ENCODE measurements at regions not wholly inside any gene's neighbourhood (a gene's known extent, or its start where the extent isn't known, plus 50 kb on each side); places are given as distances from the start of the nearest gene placed in this dataset.

DNA sequence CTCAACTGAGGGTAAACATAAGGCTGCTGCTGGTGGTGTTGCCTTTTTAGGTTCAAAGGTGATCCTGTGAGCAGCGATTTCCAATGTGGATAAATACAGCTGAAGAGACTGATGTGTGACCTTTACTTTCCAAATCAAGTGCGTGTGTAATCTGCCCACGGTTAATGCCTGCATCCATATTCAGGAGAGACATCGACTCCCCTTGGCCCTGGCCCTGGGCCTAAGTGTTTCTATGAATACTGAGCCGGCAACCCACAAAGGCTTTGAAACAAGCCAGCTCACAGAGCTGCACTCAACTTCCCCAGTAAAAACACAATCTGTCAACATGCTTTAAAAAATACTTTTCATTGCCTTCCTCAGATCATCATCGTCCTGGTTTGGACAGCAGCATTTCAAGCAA, 1026.6 kb downstream of the TMEM182 start:
- in situ Hi-C loops (cut with MboI; ENCODE audit: low pct_unique_long_range_greater_than_20kb in 2 of 9, low sequenced_read_pairs in 9 of 9, unreplicated experiment in 9 of 9): no loop called here

DNA sequence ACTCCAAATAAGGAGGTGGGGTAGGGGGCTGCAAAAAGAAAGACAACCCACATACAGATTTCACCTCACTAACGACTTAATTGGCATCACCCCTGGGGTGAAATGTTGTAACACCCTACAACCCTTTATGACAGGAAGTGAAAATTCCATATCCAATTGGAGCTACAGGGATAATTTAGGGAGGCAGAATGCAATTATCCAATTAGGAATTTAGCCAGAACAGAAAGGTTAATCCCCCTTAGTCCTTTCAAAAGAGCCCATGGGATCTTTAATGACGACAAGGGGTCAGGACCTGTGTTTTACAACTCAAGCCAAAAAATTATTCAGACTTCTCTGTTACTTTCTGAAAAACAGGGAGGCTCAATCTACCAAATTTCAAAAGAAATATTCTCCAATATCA, 1027.1 kb downstream of the TMEM182 start:
- no peak for ATAC-seq (replicated peaks in 6 of 8)
- Histone ChIP-seq H3K27ac (no peak overlapping the region), H3K4me3 (no peak overlapping the region), H3K4me1 (replicated peaks in 1 of 2) (peaks cover 16 to 24% of the 10 kb centered on the region in 2 donors)
- 0 to 17% (median 0%) methylated on average over 1 to 2 of the region's 2 CpGs; no CpG with 5 or more reads in 4 of the 10 experiments for WGBS, 10 experiments
- in situ Hi-C loops (cut with MboI; ENCODE audit: low pct_unique_long_range_greater_than_20kb in 2 of 9, low sequenced_read_pairs in 9 of 9, unreplicated experiment in 9 of 9): no loop called here

More for the DNA sequence above, 1026.6 kb downstream of the TMEM182 start:
- no peak overlapping the region for H3K4me3 ChIP-seq
- WGBS, 10 experiments: 0 to 17% (median 5%) methylated on average over 1 to 6 of the region's 6 CpGs; no CpG with 5 or more reads in 2 of the 10 experiments
- H3K4me1 ChIP-seq (replicated peaks in 1 of 2): peaks cover 22 to 30% of the 10 kb centered on the region in 2 donors
- ATAC-seq (replicated peaks in 6 of 8): peak in 5 of 8 experiments; percentile 39 to 68 (median 50)
- H3K27ac ChIP-seq: no peak overlapping the region

DNA sequence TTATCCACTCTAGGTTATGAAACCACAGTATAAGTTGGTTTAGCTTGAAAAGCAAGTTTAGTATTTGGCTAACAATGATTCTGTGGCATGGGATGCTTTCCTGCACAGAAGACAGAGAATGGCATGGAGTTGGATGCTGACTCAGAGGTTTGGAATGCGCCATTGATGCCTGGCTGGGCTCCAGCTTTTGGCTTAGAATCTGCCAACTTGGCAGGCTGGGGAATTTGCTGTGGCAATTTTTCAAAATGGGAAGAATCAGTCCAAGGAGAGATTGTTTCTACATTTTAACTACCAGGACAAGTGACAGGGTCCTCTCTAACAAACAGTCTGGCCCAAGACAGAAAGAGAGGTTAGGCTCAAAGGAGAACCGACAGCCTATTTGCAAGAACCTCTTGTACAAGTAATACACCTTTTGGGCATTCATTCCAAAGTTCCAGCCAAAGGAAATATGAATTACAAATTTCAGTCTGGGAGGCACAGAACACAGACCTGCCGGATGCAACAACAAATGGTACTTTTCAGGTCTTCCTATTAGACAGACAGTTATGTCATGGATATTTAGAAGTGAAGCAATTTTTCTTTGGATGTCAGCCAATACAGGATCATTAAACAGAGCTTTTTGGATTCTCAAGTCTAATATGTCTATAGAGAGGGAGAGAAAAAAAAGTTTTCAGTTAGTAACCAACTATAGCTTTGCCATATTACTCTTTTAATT, 1027.7 kb downstream of the TMEM182 start:
- Histone ChIP-seq H3K27ac (no peak overlapping the region), H3K4me1 (replicated peaks in 1 of 2) (peaks cover 10 to 18% of the 10 kb centered on the region in 2 donors), H3K4me3 (no peak overlapping the region)
- peak in 4 of 8 experiments; percentile 30 to 90 (median 47) for ATAC-seq (replicated peaks in 6 of 8)
- 17 to 77% (median 69%) methylated on average over 1 to 3 of the region's 3 CpGs; no CpG with 5 or more reads in 5 of the 10 experiments for WGBS, 10 experiments
- in situ Hi-C loops (cut with MboI; ENCODE audit: low pct_unique_long_range_greater_than_20kb in 2 of 9, low sequenced_read_pairs in 9 of 9, unreplicated experiment in 9 of 9): no loop called here

DNA sequence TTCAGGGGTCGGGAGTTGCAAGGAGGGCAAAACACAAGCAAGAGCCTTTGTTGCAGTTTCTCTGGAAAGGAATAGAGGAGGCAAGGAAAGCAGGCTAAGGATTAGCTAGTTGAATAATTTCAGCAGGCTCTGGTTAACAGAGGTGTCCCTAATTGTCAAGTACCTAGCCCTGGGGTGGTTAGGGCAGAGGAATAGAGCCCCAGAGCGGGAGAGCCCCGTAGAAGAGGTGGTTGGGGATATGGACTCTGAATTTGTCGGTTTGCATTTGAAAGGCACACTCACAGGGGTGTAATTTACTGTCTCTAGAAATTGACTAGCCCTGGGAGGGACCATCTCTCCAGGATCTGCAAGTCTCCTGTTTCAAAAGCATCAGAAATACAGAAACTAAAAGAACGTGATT, 1030.2 kb downstream of the TMEM182 start:
- Histone ChIP-seq H3K4me1 (replicated peaks in 1 of 2) (peaks cover 7 to 15% of the 10 kb centered on the region in 2 donors), H3K4me3 (no peak overlapping the region), H3K27ac (no peak overlapping the region)
- ATAC-seq (replicated peaks in 6 of 8): no peak
- in situ Hi-C loops (cut with MboI; ENCODE audit: low pct_unique_long_range_greater_than_20kb in 2 of 9, low sequenced_read_pairs in 9 of 9, unreplicated experiment in 9 of 9): no loop called here
- WGBS, 10 experiments: 0 to 71% (median 27%) methylated on average over 1 to 5 of the region's 5 CpGs; no CpG with 5 or more reads in 2 of the 10 experiments

DNA sequence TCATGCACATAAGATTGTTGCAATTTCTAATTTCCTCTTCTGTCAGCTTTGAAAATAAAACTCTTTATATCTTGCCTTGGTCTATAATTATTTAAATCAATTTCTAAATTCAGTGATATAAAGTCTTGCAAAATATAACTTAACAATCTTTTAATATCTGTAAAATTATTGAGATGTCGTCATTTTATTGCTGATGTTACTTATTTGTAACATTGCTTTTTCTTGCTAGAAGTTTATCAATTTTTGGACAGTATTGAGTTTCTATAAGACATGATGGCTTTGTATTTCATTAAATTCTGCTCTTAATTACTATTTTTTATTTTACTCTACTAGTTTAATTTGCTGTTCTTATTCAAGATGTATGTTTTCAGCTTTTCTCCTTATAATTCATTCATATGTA, 1036.5 kb downstream of the TMEM182 start:
- Histone ChIP-seq H3K4me1 (replicated peaks in 1 of 2) (no peaks in the 10 kb centered on the region), H3K27ac (no peak overlapping the region), H3K4me3 (no peak overlapping the region)
- in situ Hi-C loops (cut with MboI; ENCODE audit: low pct_unique_long_range_greater_than_20kb in 2 of 9, low sequenced_read_pairs in 9 of 9, unreplicated experiment in 9 of 9): no loop called here
- WGBS, 10 experiments: 6 to 100% (median 84%) methylated on average over 1 of the region's 1 CpG
- no peak for ATAC-seq (replicated peaks in 6 of 8)

DNA sequence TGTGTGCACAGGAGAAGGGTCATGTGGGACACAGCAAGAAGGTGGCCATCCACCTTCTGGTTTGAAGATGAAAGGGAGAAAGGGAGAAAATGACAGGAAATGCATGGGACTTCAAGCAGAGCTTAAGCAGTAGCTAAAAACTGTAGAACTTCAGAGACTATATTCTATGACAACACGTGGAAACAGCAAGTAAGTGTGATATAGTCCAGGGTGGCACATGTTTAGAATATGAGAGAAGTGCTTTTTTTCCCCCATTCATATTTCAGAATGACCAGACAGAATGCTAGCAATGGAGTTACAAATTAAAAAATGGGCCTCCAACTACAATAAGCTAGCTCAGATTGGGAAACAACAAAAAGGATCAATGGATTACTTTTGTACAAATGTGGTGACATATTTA, 1042.2 kb downstream of the TMEM182 start:
- no peak overlapping the region for H3K27ac ChIP-seq
- in situ Hi-C loops (cut with MboI; ENCODE audit: low pct_unique_long_range_greater_than_20kb in 2 of 9, low sequenced_read_pairs in 9 of 9, unreplicated experiment in 9 of 9): no loop called here
- no peak overlapping the region for H3K4me3 ChIP-seq
- ATAC-seq (replicated peaks in 6 of 8): no peak
- no peaks in the 10 kb centered on the region for H3K4me1 ChIP-seq (replicated peaks in 1 of 2)
- 0 to 90% (median 0%) methylated on average over 1 of the region's 1 CpG; no CpG with 5 or more reads in 3 of the 10 experiments for WGBS, 10 experiments

DNA sequence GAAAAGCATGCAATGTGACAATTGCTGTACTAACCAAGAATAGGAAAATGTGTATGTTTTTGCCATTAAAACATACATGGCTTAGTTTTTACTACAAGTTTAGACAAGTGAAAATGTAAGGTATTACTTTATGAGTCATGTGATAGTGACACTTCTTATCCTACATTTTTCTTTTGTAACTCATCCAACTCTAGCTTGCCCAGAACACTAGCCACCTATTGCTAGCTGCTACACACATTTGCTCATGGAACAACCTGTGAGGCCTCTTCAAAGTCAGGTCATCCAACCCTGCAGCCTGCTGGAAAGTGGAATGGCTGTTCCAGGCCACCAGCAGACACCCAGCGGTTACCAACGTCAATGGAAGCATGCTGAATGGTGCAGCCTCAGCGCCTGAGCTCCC, 1043.9 kb downstream of the TMEM182 start:
- H3K4me3 ChIP-seq: no peak overlapping the region
- WGBS, 10 experiments: 0 to 100% (median 100%) methylated on average over 1 to 3 of the region's 3 CpGs; no CpG with 5 or more reads in 5 of the 10 experiments
- ATAC-seq (replicated peaks in 6 of 8): no peak
- peaks cover 5% of the 10 kb centered on the region in 2 donors for H3K4me1 ChIP-seq (replicated peaks in 1 of 2)
- in situ Hi-C loops (cut with MboI; ENCODE audit: low pct_unique_long_range_greater_than_20kb in 2 of 9, low sequenced_read_pairs in 9 of 9, unreplicated experiment in 9 of 9): no loop called here
- H3K27ac ChIP-seq: no peak overlapping the region

DNA sequence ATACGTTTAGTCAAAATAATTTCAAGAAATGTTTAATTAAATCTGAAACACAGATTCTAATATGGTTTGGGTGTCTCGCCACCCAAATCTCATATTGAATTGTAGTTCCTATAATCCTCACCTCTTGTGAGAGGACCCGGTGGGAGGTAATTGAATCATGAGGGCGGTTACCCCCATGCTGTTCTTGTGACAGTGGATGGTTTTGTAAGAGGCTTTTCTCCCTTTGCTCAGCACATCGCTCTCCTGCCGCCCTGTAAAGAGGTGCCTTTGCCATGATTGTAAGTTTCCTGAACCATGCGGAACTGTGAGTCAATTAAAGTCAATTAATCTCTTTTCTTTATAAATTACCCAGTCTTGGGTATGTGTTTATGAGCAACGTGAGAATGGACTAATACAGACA, 1045.1 kb upstream of the POU3F3 start:
- in situ Hi-C loops (cut with MboI; ENCODE audit: low pct_unique_long_range_greater_than_20kb in 2 of 9, low sequenced_read_pairs in 9 of 9, unreplicated experiment in 9 of 9): no loop called here
- Histone ChIP-seq H3K27ac (no peak overlapping the region), H3K4me1 (replicated peaks in 1 of 2) (peaks cover 5 to 7% of the 10 kb centered on the region in 2 donors), H3K4me3 (no peak overlapping the region)
- WGBS, 10 experiments: 23 to 100% (median 78%) methylated on average over 2 to 8 of the region's 8 CpGs
- ATAC-seq (replicated peaks in 6 of 8): no peak

DNA sequence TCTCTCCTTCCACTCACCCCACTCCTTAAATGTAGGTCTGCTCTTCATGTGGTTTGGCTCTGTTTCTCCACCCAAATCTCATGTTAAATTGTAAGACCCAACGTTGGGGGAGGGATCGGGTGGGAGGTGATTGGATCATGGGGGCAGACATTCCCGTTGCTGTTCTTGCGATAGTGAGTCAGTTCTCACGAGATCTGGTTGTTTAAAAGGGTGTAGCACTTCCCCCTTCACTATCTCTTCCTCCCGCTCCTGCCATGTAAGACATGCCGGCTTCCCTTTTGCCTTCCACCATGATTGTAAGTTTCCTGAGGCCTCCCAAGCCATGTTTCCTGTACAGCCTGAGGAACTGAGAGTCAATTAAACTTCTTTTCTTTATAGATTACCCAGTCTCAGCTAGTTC, 1044.5 kb upstream of the POU3F3 start:
- Histone ChIP-seq H3K4me1 (replicated peaks in 1 of 2) (peaks cover 5 to 7% of the 10 kb centered on the region in 2 donors), H3K27ac (no peak overlapping the region), H3K4me3 (no peak overlapping the region)
- ATAC-seq (replicated peaks in 6 of 8): no peak
- WGBS, 10 experiments: 20 to 100% (median 88%) methylated on average over 1 to 7 of the region's 7 CpGs; no CpG with 5 or more reads in 5 of the 10 experiments
- in situ Hi-C loops (cut with MboI; ENCODE audit: low pct_unique_long_range_greater_than_20kb in 2 of 9, low sequenced_read_pairs in 9 of 9, unreplicated experiment in 9 of 9): no loop called here

DNA sequence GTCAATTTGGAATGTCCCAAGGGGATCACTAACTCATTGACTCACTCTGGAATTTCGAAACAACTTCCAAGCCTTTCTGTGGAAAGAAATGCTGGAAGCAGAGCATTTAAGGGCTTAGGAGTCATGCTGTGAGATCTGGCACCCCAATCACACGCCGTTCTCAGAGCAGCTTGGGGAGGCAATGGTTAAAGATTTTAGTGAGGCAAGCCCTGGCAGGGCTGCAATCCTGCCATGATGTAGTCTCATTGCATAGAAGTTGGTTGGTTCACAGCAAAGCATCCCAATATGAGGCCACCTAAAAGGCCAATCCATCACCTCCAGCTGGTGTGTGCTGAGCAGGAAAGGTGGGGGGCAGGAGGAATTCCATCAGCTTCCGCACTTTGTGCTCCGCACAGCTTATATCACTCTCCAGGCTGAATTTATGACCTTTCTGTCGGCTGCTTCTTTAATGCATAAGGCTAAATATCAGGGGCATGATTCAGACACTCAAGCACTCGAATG, 1043.9 kb upstream of the POU3F3 start:
- in situ Hi-C loops (cut with MboI; ENCODE audit: low pct_unique_long_range_greater_than_20kb in 2 of 9, low sequenced_read_pairs in 9 of 9, unreplicated experiment in 9 of 9): no loop called here
- peak in 5 of 8 experiments; percentile 97 to 100 (median 99) for ATAC-seq (replicated peaks in 6 of 8)
- H3K4me3 ChIP-seq: no peak overlapping the region
- H3K27ac ChIP-seq: no peak overlapping the region
- H3K4me1 ChIP-seq (replicated peaks in 1 of 2): peaks cover 5 to 7% of the 10 kb centered on the region in 2 donors
- 0 to 100% (median 25%) methylated on average over 1 to 5 of the region's 7 CpGs; no CpG with 5 or more reads in 2 of the 10 experiments for WGBS, 10 experiments

DNA sequence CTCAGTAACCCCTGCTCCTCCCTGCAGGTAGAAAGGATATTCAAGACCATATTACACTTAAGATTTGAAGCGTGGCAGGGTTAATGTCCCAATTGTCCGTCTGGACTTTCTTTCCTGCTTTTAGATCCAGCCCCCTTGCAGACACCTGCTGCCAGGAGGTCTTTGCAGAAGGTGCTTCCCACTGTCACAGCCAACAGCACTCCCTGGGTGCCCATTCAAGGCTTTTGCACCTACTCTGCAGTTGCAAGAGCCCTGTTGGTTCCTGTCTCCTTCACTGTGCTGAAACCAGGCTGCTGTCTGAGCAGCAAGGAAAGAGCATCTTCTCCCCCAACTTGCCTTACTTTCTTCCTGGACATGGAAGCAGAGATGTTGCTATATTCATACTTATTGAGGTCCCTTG, 1043.0 kb upstream of the POU3F3 start:
- peaks cover 5 to 7% of the 10 kb centered on the region in 2 donors for H3K4me1 ChIP-seq (replicated peaks in 1 of 2)
- no peak overlapping the region for H3K4me3 ChIP-seq
- no peak overlapping the region for H3K27ac ChIP-seq
- ATAC-seq (replicated peaks in 6 of 8): no peak
- 0 to 100% (median 57%) methylated on average over 1 to 2 of the region's 2 CpGs; no CpG with 5 or more reads in 5 of the 10 experiments for WGBS, 10 experiments
- in situ Hi-C loops (cut with MboI; ENCODE audit: low pct_unique_long_range_greater_than_20kb in 2 of 9, low sequenced_read_pairs in 9 of 9, unreplicated experiment in 9 of 9): no loop called here

DNA sequence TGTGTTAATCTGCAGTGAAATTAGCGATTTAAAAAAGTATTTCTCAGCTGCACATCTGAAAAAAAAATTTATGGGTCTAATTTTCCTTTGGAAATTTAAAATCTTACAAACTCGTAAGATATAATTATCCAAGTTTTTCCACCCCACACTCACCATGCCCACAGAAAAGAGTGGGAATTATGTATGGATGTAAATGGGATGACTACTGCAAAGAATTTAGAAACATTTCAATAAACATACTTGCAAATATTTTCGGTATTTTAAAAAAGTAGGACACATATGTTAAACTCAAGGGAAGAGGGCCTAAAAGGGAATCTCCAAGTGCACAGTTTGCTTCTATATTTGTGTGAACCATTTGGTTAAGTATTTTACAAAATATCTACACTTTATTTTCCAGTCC, 1039.9 kb upstream of the POU3F3 start:
- ATAC-seq (replicated peaks in 6 of 8): peak in 1 of 8 experiments; percentile 45
- peaks cover 7 to 8% of the 10 kb centered on the region in 2 donors for H3K4me1 ChIP-seq (replicated peaks in 1 of 2)
- WGBS, 10 experiments: 0 to 91% (median 76%) methylated on average over 1 to 3 of the region's 3 CpGs
- no peak overlapping the region for H3K27ac ChIP-seq
- in situ Hi-C loops (cut with MboI; ENCODE audit: low pct_unique_long_range_greater_than_20kb in 2 of 9, low sequenced_read_pairs in 9 of 9, unreplicated experiment in 9 of 9): no loop called here
- H3K4me3 ChIP-seq: no peak overlapping the region

DNA sequence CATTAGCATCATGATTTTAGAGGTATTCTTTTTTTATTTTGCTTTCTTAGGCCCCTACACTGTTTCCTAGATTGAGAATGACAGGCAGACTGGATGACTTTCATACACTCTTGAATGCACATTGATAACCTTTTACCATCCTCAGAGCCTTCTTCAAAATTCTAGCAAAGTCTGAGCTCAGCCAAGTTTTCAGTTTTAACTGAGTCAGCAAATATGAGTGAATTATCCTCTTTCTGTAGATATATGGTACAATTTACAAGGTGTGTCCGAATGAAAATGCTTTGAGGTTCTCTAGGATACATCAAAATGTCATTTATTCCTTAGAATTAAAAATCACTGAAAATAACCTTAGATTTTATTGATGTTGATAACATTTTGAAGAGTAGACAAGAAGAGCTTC, 1038.2 kb upstream of the POU3F3 start:
- no peak overlapping the region for H3K27ac ChIP-seq
- in situ Hi-C loops (cut with MboI; ENCODE audit: low pct_unique_long_range_greater_than_20kb in 2 of 9, low sequenced_read_pairs in 9 of 9, unreplicated experiment in 9 of 9): no loop called here
- no peak overlapping the region for H3K4me3 ChIP-seq
- H3K4me1 ChIP-seq (replicated peaks in 1 of 2): peaks cover 2 to 3% of the 10 kb centered on the region in 2 donors
- WGBS, 10 experiments: 0 to 100% (median 76%) methylated on average over 1 of the region's 1 CpG; no CpG with 5 or more reads in 4 of the 10 experiments
- ATAC-seq (replicated peaks in 6 of 8): no peak

Data from motor neuron (in vitro differentiated cells).